NCI-H69 (cell line): ENCODE measurements at regions not wholly inside any gene's neighbourhood (a gene's known extent, or its start where the extent isn't known, plus 50 kb on each side); places are given as distances from the start of the nearest gene placed in this dataset.
"Not testable (repeated sequence)": the region's sequence is repeated elsewhere in the genome, so short reads cannot be mapped to it uniquely, and the experiment has no call there.

Source experiments
- DNase-seq: peaks from one replicate; lab custom pipeline; 2025; lab: John Stamatoyannopoulos, UW

DNA sequence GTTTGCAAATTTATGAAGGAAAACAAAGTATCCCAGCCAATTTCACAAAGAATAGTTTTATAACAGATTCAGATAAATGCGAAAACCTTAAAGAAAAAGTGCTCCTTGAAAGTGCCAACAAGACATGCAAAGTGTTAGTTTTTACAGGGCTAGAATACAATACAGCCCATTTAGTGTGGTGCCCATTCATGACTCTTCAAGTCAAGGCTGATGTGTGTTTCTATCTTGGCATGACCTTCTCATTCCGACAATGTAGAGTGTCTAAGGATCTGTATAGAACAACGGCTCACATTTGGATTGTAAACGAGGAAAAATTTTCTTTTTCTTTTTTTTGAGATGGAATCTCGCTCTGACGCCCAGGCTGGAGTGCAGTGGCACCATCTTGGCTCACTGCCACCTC, 205.2 kb upstream of the SEMA6A start:
- DNase-seq, result no peak

DNA sequence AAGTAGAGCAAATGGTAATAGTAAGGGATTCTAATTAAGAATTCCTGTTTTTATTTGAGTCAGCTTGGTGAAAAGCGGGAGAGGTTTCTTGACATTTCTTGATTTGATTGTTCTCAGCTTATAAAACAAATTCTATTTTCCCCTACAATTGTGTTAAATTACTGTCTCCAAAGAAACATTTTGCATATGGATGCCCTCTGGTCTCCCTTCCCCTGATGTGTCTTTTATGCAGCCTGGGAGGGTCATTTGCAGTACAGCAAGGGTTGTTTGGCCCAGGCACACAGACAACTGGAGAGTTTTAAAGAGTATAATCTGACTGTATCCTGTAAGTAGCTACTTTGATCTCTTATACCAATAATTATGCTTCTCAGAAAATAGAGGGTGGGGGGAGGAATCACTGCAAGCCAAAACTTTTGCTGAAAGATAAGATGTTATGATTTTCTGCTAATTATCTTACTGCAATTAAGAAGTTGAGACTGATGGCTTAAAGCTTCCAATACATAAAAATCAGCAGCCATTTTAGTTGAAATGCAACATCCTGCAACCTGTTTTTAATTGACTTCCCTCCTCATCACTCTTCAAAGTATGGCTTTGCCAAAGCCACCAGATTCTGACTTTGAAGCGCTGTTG, 204.1 kb upstream of the SEMA6A start:
- no peak for DNase-seq

DNA sequence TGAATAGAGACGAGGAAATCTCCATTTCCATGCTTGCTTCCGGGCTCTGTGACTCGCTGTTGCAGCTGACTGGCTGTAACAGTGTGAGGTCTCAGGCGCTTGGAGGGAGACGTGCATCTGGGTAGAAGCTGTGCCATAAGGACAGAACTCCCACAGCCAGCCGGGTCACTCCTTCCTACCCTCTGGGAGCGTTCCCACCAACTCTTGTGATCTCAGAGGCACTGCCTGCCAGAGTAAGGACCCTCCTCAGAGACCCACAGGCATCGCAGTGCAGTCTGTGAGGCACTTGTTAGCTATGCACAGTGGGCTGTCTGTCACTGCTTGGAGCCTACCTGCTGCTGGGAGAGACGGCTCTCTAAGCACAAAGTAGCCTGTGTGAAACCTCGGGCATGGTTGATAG, 203.4 kb upstream of the SEMA6A start:
- DNase-seq, result no peak

DNA sequence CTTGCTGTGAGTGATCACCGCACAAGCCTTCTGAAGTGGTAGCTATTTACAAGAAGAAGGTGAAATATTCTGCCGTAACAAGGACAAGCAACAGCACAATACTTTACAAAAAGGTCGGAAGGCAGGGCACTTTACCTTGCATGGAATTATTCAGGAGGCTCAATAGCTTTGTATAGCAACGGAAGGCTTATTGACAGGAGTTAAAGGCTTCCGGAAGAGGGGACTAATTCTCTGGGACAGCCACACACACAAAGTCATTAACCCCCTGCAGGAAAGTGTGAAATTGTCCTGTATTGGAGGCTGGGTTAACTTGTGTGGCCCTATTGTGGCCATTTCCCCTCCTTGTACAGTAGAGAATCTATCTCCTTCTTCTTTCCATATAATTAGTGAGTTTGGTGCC, 199.3 kb upstream of the SEMA6A start:
- DNase-seq, result no peak

DNA sequence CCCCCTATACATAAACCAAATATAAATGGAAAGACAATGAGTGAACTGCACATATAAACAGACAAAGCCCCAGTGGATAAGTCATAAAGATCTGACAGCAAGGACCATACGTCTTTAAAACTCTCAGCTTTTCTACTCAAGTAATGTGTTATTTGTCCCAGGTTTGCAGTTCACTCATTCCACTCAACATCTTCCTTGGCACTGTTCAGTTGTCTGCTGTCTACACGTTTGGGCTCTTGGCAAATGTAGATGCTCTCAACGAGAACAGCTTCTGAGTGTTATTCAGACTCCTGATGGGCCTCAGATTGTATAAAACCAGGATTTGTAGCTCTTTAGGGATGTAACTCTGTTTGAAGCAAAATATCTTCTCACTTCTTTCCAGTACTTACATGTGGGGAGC, 198.2 kb upstream of the SEMA6A start:
- no peak for DNase-seq

DNA sequence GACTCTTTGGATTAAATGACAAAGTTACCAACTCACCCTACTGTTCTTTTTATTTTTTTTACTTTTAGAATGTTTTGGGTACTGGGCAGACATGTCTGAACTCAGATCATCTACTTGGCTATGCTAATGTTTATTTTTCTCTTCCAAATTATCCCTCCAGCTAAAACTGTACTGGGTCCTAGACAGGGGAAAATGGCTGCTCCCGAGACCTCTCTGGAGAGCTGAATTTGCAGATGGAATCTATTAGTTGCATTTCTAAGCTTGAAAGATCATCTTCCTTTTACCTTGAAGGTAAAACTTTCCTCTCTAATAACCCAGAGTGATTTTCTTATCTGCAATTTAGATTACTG, 197.5 kb upstream of the SEMA6A start:
- no peak for DNase-seq

DNA sequence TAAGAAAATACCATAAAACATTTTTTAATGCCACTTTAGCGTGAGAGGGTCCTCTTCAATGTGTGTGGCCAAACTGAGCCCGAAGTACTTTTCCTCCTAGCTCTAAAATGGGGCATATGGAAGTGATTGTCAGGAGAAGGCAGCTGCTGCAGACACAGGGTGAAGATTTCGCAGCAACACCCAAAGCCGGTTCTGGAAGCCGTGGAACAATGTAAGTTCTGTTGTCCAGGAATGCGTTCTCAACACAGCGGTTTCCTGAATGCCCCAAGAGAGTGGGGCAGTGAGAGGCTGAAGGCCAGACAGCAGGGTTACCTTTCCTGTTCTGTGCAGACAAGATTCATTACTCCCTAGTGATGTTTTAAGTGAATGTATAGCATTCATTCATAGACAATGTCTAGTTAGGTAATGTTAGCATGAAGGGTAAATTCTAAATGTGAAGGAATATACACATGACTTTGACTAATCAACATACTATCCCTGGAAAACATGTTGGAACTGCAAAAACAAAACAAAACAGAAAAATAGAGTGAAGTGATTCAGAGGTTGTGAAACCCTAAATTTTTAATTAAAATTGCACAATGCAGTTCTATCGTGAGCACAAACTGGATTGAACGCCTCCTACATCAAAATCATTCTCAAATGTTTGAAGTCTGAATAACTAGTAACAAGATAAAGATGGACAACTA, 197.0 kb upstream of the SEMA6A start:
- DNase-seq, result no peak

DNA sequence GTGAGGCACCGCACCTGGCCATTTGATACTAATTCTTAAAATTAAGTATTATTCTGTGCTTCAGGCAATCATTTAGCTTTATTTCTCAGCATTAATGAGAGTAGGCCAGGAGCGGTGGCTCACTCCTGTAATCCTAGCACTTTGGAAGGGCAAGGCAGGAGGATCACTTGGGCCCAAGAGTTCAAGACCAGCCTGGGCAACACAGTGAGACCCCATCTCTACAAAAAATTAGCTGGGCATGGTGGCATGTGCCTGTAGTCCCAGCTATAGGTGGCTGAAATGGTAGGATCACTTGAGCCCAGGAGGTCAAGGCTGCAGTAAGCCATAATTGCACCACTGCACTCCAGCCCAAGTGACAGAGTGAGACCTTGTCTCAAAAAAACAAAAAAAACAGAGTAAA, 195.3 kb upstream of the SEMA6A start:
- not testable (repeated sequence) for DNase-seq

DNA sequence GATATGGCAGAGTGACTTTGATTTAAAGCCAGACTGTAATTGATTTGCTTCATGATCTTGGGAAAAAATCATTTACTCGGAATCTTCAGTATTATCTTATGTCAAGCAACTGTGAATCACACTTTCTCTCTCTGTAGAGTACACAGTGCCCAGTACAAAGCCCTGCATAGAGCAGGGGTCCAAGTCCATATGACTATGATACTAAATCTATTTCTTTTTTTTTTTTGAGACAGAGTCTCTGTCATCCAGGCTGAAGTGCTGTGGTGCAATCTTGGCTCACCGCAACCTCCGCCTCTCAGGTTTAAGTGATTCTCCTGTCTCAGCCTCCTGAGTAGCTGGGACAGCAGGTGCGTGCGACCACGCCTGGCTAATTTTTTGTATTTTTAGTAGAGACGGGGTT, 194.8 kb upstream of the SEMA6A start:
- no peak for DNase-seq

DNA sequence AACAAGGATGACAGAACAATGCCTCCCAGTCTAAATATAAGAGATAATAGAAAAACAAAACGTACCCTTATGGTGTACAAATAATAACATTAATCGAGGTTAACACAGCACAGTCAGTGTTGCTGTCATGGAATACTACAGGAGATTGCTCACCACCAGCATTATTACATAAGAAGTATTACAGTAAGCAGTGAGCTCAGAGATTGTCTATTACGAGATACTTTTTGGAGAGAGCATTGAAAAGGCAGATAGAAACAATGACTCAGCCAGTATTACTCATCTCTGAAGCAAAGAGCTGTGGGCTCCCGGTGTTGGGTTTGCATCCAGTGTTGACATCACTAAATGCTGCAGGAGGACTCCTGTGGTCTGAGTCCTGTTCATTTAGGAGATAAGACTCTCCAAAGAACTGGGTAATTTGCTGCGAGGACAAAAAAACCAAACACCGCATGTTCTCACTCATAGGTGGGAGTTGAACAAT, 191.9 kb upstream of the SEMA6A start:
- peak; percentile 73 for DNase-seq

DNA sequence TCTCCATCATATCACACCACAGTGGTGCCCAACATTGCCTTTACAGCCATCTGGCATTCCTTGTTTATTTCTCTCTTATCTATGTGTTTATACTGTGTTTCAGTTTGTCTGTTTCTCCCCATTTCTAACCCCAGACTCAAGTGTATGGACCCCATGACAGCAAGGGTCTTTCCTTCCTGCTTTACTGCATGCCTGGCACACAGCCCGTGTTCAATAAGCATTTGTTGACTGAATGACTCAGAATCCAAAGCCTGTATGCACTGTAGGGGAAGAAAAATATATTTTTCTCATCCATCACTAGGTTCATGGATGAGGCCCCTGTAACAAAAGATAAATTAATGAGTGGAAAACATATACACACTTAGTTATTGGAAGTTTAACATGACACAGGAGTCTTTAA, 190.8 kb upstream of the SEMA6A start:
- DNase-seq, result peak; percentile 76

DNA sequence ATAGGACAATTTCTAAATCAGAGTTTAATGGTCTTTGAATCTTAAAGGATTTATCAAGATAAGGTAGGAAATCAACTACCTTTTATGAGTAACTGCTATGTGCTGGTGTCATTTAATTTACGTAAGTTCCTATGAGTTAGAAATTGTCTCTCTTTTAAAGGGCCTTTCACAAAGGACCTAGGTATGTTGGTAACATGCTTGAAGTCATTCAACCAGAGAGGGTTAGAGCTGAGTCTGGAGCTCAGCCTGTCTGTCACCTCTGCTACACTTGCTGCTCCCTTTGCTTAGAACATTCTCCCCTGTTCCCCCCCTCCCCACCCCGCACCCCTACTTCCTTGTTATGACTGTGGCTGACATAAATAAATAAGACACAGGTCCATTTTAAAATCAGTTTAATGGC, 190.3 kb upstream of the SEMA6A start:
- no peak for DNase-seq

DNA sequence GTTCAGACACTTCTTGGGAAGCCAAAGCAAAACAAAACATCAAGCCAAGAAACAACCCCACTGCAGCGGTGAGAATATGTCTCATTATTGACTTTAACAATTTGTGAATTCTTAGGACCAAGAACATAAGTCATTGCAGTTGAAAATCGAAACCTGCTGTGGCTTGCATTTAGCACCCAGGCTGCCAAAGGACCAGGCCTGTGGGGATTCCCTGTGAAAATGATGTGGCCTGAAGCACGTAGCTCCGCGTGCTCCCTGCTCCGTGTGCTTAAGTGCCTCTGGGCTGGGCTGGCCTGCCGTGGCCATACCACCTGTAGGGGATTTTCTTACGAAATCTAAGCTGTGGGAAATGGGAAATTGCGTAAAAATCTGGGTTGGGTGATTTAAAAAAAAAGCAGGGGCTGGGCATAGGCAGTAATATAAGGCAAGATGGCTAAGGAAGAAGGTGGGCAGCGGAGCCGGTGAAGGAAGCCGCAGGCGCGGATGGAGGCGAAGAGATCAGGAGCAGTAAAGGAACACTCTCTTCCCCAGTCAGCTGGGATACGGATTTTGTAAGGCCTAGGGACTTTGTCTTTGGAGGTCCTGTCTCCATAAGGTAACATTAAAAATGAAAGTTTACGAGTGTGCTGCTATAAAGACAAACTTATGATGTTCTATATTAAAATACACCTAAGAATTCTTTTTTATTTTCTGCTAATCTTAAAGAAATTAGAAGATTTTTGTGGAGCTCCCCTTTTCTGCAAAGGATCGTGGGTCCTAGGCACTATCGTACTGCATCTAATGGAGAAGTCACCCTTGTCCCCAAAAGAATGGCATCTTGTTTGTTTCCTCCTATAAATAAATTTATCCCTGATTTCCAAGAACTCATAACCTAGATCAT, 189.6 kb upstream of the SEMA6A start:
- DNase-seq, result no peak

DNA sequence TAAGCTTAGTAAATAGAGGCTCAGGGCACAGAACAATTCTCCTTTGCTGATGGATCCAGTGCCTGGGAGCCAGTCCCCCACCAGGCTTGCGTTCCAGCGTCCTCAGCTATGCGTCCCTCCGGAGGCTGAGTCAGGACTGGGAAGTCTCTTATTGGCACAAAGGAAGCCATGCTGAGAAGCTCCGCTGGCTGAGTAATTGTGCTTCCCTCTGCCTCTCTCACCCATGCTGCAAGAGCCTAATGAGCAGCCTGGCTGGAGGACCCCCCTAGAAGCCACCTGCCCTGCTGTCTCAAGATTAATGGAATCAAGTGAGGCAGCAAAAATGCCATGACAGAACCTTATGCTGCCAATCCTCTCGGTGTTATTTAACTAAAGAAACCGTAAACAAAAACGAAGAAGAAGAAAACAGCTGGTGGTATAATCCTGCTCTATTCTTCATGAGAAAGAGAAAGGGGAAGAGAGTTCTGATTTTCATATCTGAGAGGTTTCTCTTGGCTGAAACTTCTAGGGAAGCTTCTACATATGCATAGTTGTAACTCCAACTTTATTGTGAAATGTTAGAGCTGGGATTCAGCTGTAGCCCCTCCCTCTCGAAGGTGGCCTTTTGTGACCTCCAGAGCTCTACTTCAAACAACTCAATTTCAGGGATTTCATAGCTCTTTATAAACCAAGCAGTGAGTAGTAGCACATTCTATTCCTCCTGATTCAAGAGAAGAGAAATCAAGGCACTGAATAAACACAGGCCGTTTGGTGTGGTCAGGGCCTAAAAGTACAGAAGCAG, 185.4 kb upstream of the SEMA6A start:
- DNase-seq, result peak; percentile 92

DNA sequence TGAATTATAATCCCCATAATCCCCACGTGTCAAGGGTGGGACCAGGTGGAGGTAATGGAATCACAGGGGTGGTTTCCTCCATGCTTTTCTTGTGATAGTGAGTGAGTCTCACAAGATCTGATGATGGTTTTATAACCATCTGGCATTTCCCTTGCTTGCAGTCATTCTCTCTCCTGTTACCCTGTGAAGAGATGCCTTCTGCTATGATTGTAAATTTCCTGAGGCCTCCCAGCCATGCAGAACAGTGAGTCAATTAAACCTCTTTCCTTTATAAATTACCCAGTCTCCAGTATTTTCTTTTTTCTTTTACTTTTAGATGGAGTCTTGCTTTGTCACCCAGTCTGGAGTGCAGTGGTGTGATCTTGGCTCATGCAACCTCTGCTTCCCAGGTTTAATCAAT, 182.7 kb upstream of the SEMA6A start:
- DNase-seq, result no peak

DNA sequence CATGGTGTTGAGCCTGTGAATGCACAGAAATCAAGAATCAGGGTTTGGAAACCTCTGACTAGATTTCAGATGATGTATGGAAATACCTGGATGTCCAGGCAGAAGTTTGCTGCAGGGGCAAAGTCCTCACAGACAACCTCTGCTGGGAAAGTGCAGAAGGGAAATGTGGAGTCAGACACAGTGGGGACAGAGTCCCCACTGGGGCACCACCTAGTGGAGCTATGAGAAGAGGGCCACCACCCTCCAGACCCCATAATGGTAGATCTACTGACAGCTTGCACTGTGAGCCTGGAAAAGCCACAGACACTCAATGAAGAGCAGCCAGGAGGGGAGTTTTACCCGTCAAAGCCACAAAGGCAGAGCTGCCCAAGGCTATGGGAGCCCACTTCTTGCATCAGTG, 181.9 kb upstream of the SEMA6A start:
- no peak for DNase-seq

DNA sequence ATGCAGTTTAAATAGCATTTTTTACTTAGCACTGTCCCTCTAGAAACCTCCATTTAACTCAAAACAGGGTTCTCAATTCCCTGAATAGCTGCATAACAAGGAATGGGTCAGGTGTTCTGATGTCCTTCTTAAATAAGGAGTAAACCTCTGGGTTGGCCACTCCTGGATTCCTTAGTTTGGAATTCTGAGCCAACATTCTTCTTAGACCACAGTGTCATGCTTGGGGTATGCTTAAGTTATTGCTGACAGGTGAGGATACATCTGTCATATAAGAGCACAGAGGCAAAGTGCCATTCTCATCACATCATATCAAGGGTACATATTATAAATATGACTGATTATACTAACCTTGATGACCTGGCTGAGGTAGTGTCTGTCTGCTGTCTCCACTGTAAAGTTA, 179.9 kb upstream of the SEMA6A start:
- DNase-seq, result no peak

DNA sequence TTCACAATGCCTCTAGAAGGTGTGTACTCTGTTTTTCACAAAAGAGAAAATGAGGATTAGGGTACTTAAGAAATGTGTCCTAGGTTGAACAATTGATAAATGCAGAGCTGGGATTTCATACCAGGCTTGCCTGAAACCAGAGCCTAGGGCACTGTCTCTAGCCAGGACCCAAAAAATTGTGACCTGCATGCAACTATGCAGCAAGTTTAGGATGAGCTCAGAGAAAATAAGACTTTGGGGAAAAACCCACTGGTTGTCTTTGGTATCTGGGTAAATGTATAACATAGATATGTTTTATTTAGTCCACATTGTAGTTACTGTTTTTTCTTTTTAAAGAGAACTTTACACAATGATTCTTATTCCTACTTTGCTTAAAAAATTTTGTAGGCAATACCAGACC, 177.1 kb upstream of the SEMA6A start:
- DNase-seq, result no peak

DNA sequence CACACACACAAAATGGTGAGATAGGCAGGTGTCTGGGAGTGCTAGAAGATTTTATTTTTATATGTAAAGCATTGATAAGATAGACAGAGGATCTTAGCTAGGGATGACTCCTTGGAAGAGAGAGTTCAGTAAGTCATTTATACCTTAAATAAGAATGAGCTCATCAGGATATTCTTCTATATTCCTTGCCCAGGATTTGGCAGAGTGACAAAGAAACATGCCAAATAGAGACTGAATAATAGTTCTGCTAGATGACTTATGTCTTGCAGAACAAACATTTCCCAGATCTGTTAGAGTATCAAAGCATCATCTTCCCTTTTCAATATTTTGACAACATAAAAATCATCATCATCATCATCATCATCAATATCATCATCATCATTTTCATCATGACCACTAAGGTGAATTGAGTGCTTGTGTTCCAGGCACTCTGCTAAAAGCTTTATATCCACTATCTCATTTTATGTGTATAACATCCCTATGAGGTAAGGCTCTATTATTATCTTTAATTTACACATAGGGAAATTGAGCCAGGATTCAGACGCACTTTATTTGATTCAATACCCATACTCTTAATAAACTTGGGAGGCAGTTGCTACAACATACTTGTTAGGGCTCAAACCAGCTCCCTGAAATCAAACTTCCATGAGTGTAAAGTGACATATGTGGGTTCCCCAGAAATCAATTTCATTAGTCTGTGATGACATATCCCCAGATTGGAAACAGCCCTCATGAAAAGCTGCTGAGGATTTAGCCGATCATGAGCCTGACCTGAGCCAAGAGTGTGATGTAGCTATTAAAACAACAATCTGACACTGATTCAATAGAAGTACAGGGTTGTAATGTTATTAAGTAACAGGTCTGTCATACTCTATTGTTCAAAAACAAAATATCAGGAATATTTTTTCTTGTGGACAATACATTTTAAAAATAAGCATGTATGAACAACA, 176.3 kb upstream of the SEMA6A start:
- DNase-seq, result peak; percentile 24

DNA sequence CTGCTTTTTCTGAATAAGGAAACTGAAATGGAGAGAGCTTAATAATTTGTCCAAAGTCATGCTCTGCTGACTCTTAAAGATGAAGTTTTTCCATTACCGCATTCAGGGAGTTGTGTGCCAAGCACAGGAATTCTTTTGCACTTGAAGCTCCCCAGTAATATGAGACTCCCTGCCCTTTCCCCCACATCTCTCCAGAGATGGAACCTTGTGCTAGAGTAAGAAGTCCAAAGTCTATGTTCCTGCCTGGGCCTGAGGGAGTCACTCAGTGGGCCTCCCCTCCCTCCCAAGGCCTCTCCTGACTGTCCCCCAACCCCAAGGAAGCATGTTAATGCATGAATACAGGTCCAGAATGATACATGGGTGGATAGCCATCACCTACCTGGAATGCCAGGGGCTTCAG, 173.3 kb upstream of the SEMA6A start:
- DNase-seq, result no peak

DNA sequence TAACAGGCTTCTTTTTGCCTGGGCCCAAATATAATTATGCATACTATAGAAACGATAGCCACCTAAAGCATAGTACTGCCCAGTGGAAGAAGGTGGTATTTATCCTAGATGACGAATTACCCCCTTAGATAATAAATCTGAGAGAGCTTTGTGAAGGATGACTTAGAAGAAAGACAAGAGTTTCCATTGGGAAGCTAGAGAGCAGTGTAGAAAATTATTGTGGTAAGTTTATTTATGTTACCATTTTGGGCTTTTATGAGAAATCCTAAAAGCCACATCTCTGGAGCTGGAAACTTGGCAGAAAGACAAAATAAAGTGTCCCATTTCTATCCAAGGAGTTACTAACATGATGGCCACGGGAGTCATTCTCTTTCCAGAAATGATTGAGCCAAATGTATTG, 172.0 kb upstream of the SEMA6A start:
- DNase-seq, result no peak
